AG04449 (cell line): ENCODE measurements at regions not wholly inside any gene's neighbourhood (a gene's known extent, or its start where the extent isn't known, plus 50 kb on each side); places are given as distances from the start of the nearest gene placed in this dataset.

ENCODE experiments used
- CTCF ChIA-PET: fragments of 350-600 bp; formaldehyde crosslinking; extraction: SDS; loops from one replicate; lab custom pipeline; 2021; ENCODE audit warnings: antibody characterized with exemption; lab: Yijun Ruan, JAX
- POLR2A ChIA-PET: fragments of 400-600, 350-600 bp; formaldehyde crosslinking; extraction: SDS; loops from one replicate; lab custom pipeline; 2020; ENCODE audit warnings: antibody characterized with exemption, inconsistent platforms; lab: Yijun Ruan, JAX
- DNase-seq: peaks from one replicate; pipeline ENCODE4 v3.0.0-alpha.2; 2010; ENCODE audit warnings: low read depth, low spot score
- H3K4me3 ChIP-seq: 2 replicates; pipeline ENCODE4 v1.5.1; 2011; ENCODE audit warnings: low read depth, mild to moderate bottlenecking, control low read depth, low read length
- CTCF ChIP-seq: IDR thresholded peaks from one replicate; pipeline ENCODE4 v1.5.1; 2011; ENCODE audit warnings: mild to moderate bottlenecking, moderate library complexity, low read length, control low read depth, inconsistent platforms; ENCODE audit not compliant: insufficient read depth; ENCODE audit errors: missing control alignments

GRCh38 chr2:65746931-65747675 is 314.7 kb upstream of the SPRED2 start:
- TF ChIP-seq CTCF = no peak
- ChIA-PET POLR2A (no interaction called here), CTCF (no interaction called here)
- no peak for DNase-seq
- no peak overlapping the region for H3K4me3 ChIP-seq

GRCh38 chr2:65744477-65745200 is 312.2 kb upstream of the SPRED2 start:
- H3K4me3 ChIP-seq = no peak overlapping the region
- ChIA-PET POLR2A (no interaction called here), CTCF (no interaction called here)
- TF ChIP-seq CTCF = no peak
- DNase-seq = no peak

- CTCF ChIA-PET = interaction anchor here (0.8 kb wide), 1 partner anchor 58 kb away, joined by 3 read pairs; no protein-coding TSS in a partner anchor
- TF ChIP-seq CTCF = no peak
- no peak for DNase-seq
- no peak overlapping the region for H3K4me3 ChIP-seq
- POLR2A ChIA-PET = no interaction called here
Measured at GRCh38 chr2:65742977-65743376, 310.6 kb upstream of the SPRED2 start.

- no peak for TF ChIP-seq CTCF
- ChIA-PET CTCF (no interaction called here), POLR2A (no interaction called here)
- H3K4me3 ChIP-seq = no peak overlapping the region
- DNase-seq = no peak
Measured at GRCh38 chr2:65739927-65740326, 307.5 kb upstream of the SPRED2 start.

GRCh38 chr2:65737452-65738011 is 305.1 kb upstream of the SPRED2 start:
- TF ChIP-seq CTCF = no peak
- DNase-seq = no peak
- ChIA-PET POLR2A (no interaction called here), CTCF (interaction anchor here (1.5 kb wide), 1 partner anchor 44 kb away, joined by 3 read pairs; no protein-coding TSS in a partner anchor)
- no peak overlapping the region for H3K4me3 ChIP-seq

- H3K4me3 ChIP-seq = no peak overlapping the region
- no peak for DNase-seq
- ChIA-PET CTCF (interaction anchor here (1.2 kb wide), 1 partner anchor 70 kb away, joined by 3 read pairs; no protein-coding TSS in a partner anchor), POLR2A (no interaction called here)
- TF ChIP-seq CTCF = no peak
Measured at GRCh38 chr2:65731476-65731875, 299.1 kb upstream of the SPRED2 start.
